H4 (cell line): ENCODE measurements at regions not wholly inside any gene's neighbourhood (a gene's known extent, or its start where the extent isn't known, plus 50 kb on each side); places are given as distances from the start of the nearest gene placed in this dataset.
"Not testable (repeated sequence)": the region's sequence is repeated elsewhere in the genome, so short reads cannot be mapped to it uniquely, and the experiment has no call there.

Source experiments
- DNase-seq: peaks from one replicate; pipeline ENCODE4 v3.0.0-alpha.2; 2015; ENCODE audit warnings: low spot score

DNA sequence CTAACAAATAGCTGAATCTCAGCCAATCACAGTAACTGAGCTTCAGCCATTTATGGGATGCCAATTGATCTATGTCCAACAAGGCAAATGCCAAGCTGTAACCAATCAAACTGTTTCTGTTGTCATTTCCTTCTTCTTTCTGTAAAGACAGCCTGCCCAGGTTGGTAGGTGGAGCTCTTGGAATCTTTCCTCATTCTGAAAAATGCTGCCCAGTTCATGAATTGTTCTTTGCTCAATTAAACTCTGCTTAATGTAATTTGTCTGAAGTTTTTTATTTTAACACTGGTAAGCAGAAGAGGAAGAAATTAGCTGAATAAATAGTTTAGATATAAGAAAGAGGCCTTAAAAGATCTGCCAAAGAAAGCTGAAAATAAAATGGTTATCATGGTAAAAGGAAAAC, 1235.6 kb downstream of the EFNA5 start:
- DNase-seq, result no peak

DNA sequence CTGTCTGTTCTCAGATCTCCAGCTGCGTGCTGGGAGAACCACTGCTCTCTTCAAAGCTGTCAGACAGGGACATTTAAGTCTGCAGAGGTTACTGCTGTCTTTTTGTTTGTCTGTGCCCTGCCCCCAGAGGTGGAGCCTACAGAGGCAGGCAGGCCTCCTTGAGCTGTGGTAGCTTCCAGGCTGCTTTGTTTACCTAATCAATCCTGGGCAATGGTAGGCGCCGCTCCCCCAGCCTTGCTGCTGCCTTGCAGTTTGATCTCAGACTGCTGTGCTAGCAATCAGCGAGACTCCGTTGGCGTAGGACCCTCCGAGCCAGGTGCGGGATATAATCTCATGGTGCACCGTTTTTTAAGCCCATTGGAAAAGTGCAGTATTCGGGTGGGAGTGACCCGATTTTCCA, 1240.0 kb downstream of the EFNA5 start:
- DNase-seq, result not testable (repeated sequence)

DNA sequence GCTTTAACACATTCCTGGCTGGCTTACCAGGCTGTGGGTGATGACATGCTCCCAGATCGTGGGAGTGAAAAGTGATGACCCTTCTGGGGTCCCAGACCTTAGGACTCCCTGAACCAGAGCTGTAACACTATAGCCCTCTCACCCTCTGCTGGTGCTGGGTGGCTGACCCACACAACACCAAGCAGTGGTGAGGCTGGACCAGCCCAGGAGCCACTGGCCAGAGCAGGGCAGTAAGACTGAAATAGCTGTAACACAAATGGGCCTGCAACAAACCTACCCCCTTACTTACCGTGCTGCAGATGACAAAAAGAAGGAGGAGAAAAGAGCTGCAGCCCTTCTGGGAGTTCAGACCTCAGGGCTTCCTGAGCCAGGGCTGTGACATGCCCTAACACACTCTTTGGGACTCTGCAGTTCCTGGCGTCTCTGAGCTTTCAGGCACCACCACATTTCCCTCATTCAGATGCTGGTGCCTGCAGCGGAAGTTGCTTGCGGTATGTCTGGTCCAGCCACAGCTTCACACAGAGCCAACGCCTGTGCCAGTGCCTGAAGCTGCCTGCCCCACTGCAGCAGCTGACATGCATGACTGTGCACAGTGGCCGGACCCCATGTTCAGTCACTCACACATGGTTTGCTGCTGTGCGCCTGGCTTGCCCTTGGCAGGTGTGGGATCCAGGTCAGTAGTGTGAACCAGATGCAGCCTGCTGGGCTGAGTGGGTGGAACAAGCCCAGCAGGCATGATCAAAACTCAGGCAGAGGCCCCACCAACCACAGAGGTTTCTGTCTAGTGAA, 1247.4 kb downstream of the EFNA5 start:
- no peak for DNase-seq

DNA sequence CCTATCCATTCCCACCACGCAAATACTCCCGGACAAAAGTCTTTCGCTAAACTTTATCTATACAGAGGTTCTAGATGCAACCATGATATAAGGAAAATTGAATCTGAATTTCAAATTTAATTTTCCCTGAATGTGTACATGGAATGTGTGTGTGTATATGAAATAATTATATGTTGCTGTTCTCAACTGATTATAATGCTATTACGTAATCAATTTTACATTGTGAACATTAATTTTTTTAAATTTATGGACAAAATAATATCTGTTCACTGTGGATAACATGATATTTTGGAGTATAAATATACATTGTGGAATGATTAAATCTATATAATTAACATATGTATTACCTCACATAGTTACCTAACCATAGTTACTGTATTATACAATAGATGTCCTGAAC, 1250.6 kb downstream of the EFNA5 start:
- no peak for DNase-seq

DNA sequence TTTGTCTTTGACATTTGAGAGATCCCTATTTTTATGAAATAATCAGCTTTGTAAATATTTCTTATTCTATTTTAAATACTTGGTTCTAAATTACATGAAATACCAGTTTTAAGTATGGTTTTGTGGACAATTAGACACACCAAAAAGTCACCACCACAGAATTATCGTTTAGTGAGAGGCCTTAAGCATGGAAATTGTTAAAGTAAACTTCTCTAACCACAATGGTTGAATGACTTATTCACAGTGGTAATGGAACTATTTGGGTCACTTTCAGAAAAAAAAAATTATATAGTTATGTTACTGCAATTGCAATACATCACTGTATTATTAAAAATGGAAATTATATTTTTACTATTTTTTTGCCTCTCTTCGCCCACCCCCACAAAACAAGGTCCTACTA, 1252.5 kb downstream of the EFNA5 start:
- DNase-seq, result peak; percentile 84

DNA sequence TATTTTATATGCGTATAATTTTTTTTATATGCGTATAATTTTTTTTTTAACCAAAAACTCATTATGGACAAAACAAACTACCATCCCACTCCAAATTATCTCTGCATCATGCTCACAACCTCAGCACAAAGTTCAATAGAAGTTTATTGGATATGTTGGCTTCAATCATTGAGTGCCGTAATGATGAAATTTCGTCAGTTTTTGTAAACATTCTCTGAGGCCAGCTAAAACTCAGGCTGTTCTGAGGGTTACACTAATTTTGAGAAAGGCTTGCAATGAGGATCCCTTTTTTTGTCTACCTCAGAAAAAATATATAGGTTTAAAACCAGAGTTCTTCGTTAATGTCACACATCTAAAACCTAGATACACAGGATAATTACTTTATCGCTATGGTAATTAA, 1253.2 kb downstream of the EFNA5 start:
- DNase-seq, result peak; percentile 25

DNA sequence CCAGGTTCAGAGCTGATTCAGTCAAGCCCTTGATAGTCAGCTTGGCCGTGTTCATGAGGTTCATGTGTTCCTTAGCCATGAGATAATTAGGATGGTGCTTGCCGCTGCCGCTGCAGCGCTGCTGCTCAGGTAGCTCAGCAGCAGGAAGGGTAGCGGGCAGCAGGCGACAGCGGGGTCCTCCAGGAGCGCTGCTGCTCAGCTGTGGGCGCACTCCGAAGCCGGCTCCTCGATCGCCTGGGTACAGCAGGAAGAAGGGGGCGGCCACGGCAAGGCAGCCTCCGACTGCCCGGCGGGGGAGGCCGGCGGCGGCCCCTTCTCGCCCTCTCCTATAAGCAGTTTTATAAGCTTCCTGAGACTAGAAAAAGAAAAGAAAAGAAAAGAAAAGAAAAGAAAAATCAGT, 1253.6 kb downstream of the EFNA5 start:
- DNase-seq, result no peak

DNA sequence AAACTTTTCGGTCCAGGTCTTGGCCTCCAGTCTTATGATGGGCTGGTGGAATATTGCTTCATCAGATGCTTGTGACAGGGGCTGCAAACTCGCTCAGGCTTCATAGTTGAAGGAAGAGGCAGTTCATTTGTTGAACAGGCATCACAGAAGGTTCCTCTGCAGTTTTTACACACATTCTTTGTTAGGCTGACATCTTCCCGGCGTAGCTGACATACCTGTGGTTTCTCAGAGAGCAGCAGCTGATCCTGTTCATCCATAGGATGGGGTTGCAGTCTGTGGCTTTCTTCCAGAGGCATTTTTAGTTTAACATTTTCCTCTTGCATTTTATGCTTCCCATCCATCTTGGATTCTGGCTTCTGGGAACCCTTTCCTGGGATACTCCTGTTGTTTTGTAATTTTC, 1255.2 kb downstream of the EFNA5 start:
- peak; percentile 73 for DNase-seq

DNA sequence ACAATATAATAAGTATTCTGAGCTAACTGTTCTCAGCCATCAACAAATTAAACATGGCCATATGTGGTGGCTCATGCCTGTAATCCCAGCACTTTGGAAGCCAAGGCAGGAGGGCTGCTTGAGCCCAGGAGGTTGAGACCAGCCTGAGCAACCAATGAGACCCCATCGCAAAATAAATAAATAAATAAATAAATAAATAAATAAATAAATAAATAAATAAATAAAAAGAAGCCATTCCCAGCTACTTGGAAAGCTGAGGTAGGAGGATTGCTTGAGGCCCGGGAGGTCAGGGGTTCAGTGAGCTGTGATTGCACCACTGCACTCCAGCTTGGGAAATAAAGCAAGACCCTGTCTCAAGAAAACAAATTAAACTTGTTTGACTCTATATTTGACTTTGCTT, 1256.4 kb downstream of the EFNA5 start:
- no peak for DNase-seq

DNA sequence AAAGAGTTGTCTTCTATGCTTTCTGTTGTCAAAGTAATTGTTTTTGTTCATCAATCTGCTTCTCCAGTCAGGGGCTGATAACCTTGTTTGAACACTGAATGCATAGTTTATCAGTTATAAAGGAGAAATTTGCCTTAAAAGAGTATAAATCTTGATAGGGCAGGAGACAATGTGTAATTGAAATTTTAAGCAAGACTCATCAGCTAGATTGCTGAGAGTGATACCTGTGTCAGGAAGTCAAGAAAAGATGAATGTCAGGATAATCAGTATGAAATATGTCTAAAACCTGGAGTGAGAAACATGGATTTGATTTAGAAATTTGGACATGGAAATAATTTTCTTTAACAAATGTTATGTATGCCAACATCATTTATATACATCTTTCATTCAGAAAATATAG, 1258.1 kb downstream of the EFNA5 start:
- no peak for DNase-seq

DNA sequence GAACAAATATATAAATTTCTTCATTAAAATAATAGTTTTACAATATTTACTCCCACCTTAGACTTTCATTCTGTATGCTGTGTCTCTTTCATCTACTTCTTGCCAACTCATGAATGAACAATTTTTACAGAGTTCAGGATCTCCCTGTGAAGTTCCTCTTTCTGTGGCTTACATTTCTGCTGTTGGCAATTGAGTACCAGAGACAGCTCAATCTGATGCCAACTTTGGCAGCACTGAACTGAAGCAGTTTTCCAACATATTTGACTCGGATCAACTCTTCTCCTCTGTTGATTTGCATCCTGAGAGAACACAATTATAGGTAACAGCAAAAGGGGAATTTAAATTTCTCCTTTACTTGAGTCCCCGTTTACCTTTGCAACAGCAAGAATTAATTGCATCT, 1262.2 kb downstream of the EFNA5 start:
- DNase-seq, result no peak

DNA sequence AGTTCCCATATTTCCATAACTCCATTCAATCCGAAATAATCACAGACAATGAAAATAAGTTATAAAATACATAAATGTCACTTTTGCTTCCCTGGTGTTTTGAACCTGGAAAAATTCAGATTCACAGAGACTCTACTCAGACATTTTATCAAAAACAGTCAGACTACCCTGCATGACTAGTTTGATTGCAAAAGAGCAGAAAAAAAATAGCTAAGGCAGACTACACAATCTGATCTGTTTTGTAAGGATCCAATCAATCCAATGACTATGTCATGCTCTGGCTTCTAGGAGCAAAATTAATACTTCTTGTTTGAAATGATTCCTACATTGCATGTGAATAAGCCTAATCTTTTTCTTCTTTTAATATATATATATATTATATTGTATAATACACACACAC, 1262.6 kb downstream of the EFNA5 start:
- DNase-seq, result no peak

DNA sequence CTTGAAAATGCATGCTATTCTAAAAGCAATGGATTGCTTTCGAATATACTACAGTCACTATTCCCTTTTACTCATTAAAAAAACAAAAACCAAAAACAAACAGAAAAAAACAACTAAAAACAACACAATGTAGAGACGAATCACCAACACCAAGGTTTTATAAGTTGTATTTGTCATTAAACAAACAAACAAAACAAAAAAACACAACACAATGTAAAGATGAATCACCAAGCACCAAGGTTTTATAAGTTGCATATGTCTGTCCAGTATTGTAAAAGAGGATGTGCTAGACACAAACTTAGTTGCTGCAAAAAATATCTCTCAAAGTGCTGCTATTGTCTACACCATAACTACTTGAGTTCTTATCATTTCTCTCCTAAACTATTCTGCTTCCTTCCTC, 1269.2 kb downstream of the EFNA5 start:
- DNase-seq, result no peak

DNA sequence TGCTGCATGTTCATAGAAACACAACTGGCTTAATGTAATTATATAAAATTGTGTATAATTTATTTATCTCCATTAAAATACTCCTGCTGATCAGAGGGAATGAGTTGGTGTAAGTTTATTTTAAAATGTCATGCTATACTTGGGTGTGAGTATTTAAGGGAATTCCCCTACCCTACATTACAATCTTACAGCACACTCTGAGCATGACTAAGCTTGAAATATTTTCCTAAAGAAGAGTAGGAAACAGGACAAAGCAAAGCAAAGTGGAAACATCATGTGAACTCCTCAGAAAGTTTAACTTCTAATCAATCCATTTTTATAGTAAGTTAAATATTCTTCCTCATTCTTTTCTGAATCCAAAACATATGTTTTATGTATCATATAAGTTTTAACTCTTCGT, 1271.3 kb downstream of the EFNA5 start:
- peak; percentile 56 for DNase-seq

DNA sequence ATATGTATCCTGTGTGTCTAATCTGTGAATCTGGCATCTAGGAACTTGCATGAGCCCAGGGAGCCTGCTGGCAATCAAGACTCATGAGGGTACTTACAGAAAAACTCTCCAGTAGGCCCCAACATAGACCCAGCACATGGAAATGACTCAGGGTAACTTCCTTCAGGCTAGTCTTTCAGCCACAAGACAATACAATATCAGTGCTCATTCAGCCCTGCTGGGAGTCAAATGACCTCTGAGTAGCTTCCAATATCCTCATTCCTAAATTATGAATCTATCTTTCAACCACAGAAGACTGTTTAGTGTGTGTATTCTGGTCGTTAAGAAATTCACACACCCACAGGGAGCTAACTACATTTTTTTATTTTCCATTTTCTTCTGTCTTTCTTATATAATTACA, 1273.0 kb downstream of the EFNA5 start:
- peak; percentile 69 for DNase-seq

DNA sequence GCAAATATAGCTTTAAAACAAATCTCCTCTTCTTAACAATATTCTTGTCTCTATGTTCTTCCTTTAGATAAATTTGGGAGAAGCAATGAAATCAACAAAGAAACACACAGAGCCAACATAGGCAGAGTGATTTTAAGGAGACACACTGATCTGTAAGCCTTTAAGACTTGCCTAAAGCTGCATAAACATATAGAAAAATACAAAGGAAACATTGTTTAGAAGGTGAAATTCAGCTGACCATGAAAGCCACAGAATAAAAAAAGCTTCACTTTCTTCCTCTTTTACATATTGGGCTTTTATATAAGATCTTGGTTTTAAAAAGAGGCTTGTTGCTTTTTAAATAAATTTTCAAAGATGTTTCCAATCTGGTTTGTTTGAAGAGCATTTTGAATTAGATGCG, 1277.5 kb downstream of the EFNA5 start:
- no peak for DNase-seq

DNA sequence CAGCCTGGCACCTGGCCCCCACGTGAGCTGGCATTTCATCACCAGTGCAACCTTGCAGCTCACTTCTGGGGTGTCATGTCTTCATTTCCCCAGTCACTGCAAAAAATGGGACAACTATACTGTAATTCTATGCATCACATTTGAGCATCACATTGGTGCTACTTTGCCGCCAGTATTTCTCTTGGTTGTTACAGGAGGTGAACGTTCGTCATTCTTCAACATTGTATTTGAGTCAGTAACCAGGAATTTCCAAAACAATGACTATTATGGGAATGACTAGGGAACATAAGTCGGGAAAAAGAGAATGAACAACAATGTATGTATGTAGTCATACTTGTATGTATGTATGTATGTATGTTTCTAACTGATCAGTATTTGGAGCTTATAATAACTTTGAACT, 1278.0 kb downstream of the EFNA5 start:
- no peak for DNase-seq

DNA sequence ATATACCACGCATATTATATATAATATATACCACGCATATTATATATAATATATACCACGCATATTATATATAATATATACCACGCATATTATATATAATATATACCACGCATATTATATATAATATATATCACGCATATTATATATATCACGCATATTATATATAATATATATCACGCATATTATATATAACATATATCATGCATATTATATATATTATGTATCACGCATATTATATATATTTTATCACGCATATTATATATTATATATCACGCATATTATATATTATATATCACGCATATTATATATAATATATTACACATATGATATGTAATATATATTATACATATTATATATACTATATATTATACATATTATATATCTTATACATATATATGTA, 1283.0 kb downstream of the EFNA5 start:
- DNase-seq, result not testable (repeated sequence)

DNA sequence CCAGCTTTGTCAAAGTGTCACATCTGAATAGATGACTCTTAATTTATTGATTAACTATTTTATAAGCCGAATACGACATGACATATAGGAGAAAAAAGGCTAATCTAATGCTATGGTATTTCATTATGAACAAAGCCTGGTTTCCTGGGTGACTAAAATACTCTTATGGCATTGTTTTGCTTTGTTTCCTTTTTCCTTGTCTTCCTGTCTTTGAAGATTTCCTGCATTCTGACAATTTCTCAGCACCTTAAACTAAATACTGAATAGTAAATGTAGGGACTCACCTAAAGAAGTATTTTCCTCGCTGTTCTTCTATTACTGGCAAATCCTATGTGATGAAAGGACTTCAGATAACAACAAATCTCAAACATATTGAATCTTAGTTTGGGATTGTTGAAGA, 1284.5 kb downstream of the EFNA5 start:
- DNase-seq, result no peak

DNA sequence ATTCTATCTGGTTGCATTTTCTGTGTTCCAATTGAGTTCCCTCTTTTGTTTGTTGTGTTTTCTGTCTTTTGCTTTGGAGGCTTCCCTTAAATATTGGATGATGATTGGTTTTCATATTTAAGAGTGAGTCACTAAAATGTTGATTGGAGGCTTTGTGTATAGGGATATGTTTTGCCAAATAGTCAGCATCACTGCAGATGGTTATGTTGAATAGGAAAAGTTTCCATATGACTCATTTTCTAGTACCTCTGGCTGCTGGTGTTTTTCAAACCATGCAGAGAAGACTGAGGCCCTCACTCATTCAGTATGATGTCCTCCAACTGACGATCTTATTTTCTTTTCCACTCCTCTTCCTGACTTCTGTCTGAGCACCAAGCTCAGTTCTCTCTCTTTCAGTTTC, 1290.0 kb downstream of the EFNA5 start:
- DNase-seq, result peak; percentile 34

DNA sequence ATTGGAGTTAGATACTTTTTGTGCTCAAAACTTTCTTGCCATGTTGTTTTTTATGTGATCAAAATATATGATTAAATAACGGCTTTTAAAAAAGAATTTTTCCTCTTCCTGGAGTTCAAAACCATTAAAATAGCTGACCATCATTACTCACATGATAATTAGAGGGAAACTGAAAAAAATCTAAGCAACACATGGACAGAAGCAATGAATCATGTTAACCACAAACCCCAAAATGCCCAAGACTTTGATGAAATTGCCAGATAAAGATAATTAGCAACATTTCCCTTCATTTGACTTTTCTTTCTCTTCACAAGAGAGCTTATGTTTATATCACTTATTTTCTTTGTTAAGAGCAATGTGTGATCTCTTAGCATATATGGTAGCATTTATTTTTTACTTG, 1294.2 kb downstream of the EFNA5 start:
- peak; percentile 80 for DNase-seq

DNA sequence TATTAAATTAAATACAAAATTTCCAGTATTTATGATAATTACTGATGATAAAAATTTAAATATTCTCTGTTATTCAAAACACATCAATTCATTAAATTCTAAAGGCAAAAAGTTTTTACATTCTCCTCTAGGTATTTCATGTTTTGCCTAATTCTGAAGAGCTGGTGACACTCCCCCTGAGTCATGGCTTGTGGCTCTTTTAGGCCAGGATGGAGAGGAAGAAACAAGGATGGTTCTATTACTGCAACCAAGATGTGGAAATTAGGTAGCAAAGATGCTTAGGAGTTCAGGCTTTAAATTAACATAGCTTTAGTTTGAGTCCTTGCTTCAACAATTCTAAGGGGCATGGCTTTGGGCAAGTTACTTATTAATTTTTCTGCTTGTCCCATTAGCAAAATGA, 1295.8 kb downstream of the EFNA5 start:
- DNase-seq, result no peak

DNA sequence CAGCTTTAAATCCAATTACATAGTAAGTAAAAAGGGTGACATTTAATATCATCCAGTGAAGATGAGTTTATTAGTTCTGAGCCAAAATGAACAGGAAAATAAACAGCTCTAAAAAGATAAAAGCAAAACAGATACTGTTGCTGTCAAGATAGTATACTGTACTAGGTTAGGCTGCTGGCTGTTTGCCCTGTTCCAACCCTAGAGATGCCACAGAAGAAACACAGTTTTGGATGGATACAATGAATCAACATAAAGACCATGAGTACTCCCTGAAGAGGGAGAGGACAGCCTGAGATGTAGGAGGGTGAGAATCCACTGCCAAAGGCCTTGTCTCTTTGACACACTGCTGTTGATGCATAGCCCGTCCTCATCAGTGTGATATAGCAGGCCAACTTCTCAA, 1302.7 kb downstream of the EFNA5 start:
- no peak for DNase-seq

DNA sequence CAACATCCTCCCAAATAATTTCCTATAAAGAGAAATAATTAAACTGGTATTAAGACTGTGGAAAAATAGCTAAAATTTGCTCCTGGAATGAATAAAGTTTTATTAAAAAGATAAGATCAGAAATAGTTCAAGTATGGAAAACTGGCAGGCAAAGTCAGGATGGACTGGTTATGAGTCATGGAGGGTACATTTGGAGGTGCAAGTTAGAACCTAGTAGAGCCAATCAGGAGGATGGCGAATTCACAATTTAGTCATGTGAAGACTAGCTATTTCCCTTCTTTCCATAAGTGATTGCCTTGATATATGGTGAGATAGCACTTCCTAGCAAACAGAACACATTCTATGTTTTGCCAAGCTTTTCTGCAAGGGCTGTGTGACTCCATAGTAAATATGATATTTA, 1303.5 kb downstream of the EFNA5 start:
- no peak for DNase-seq
